ENCODE measurements at regions not wholly inside any gene's neighbourhood (a gene's known extent, or its start where the extent isn't known, plus 50 kb on each side); places are given as distances from the start of the nearest gene placed in this dataset.

DNA sequence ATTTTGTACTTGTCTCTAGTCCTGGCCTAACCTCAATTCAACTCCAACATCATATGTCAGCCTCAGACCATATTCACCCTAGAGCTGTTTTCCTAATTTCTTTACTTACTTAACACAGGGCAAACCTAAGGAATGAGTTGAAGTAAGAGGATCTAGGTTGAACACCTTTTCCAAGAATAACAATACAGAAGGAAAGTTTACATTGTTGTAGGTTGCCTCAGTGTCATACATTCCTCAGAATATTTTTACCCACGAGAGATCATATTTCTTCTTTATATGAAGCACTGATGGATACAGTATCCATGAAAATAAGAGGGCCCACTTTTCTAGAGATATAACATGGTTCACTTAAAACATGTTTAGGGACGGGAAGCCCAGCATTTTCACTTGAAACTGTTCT is 369.5 kb downstream of the CNTN6 start:
- TF ChIP-seq, protein P1, sequence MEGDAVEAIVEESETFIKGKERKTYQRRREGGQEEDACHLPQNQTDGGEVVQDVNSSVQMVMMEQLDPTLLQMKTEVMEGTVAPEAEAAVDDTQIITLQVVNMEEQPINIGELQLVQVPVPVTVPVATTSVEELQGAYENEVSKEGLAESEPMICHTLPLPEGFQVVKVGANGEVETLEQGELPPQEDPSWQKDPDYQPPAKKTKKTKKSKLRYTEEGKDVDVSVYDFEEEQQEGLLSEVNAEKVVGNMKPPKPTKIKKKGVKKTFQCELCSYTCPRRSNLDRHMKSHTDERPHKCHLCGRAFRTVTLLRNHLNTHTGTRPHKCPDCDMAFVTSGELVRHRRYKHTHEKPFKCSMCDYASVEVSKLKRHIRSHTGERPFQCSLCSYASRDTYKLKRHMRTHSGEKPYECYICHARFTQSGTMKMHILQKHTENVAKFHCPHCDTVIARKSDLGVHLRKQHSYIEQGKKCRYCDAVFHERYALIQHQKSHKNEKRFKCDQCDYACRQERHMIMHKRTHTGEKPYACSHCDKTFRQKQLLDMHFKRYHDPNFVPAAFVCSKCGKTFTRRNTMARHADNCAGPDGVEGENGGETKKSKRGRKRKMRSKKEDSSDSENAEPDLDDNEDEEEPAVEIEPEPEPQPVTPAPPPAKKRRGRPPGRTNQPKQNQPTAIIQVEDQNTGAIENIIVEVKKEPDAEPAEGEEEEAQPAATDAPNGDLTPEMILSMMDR (IDR thresholded peaks at IDR 0.05): no peak
- TF ChIP-seq ZFX (IDR thresholded peaks at IDR 0.05; ENCODE audit: borderline replicate concordance): no peak

Measured in 22Rv1 (cell line).